Mesothelial cell of epicardium (in vitro differentiated cells): ENCODE measurements at regions not wholly inside any gene's neighbourhood (a gene's known extent, or its start where the extent isn't known, plus 50 kb on each side); places are given as distances from the start of the nearest gene placed in this dataset.

Experiments
- DNase-seq, 2 experiments: peaks; one replicate each; pipeline ENCODE4 v3.0.0; 2021; ENCODE audit warnings: low spot score in 2 of 2; ENCODE audit not compliant: unreplicated experiment in 2 of 2
- H3K27ac Mint-ChIP-seq: 2 replicates; pipeline ENCODE4 v1.8.0; 2021; ENCODE audit warnings: mixed read lengths
- H3K27me3 Mint-ChIP-seq: 2 replicates; pipeline ENCODE4 v1.8.0; 2021; ENCODE audit warnings: low read depth, mixed read lengths
- H3K36me3 Mint-ChIP-seq: 2 replicates; pipeline ENCODE4 v1.8.0; 2021; ENCODE audit warnings: mixed read lengths
- H3K4me1 Mint-ChIP-seq: 2 replicates; pipeline ENCODE4 v1.8.0; 2021; ENCODE audit warnings: mixed read lengths
- H3K4me3 Mint-ChIP-seq: 2 replicates; pipeline ENCODE4 v1.8.0; 2021; ENCODE audit warnings: mild to moderate bottlenecking, moderate library complexity, mixed read lengths
- H3K9me3 Mint-ChIP-seq: 2 replicates; pipeline ENCODE4 v1.8.0; 2021; ENCODE audit warnings: mixed read lengths
- CTCF ChIP-seq: fragments of 200-600 bp; sonication (generic); IDR thresholded peaks from one replicate; pipeline ENCODE4 v1.5.0; 2021; ENCODE audit warnings: antibody characterized with exemption; ENCODE audit not compliant: unreplicated experiment

GRCh38 chr4:180081072-180081471, 2162.1 kb upstream of the TENM3 start:
- TF ChIP-seq CTCF = no peak
- no peaks in the 10 kb centered on the region for H3K36me3 Mint-ChIP-seq
- DNase-seq = no peak
- no peaks in the 10 kb centered on the region for H3K27me3 Mint-ChIP-seq
- no peaks in the 10 kb centered on the region for H3K9me3 Mint-ChIP-seq
- peaks cover 32% of the 10 kb centered on the region for H3K4me1 Mint-ChIP-seq
- H3K27ac Mint-ChIP-seq = peak overlapping the region; percentile 74
- no peak overlapping the region for H3K4me3 Mint-ChIP-seq

DNA sequence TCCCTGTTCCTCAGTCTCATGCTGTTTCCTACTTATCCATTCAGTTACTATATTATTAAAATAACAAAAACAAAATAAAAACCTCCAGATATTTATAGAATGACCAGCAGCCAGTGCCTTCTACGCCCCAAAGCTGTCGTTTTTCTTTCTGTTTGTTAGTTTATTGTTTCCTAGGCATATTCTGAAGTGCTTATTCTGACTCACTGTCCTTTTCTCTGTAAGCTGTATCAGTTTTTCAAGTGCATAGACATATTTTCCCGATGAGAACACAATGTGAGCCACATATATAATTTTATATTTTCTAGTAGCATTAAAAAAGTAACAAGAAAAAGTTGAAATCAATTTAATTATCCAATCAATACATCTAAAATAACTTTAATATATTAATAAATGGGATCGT, 2158.6 kb upstream of the TENM3 start:
- DNase-seq = no peak
- H3K27ac Mint-ChIP-seq = peak overlapping the region; percentile 43
- H3K36me3 Mint-ChIP-seq = no peaks in the 10 kb centered on the region
- peaks cover 43% of the 10 kb centered on the region for H3K4me1 Mint-ChIP-seq
- no peaks in the 10 kb centered on the region for H3K9me3 Mint-ChIP-seq
- no peak overlapping the region for H3K4me3 Mint-ChIP-seq
- H3K27me3 Mint-ChIP-seq = no peaks in the 10 kb centered on the region
- TF ChIP-seq CTCF = no peak

DNA sequence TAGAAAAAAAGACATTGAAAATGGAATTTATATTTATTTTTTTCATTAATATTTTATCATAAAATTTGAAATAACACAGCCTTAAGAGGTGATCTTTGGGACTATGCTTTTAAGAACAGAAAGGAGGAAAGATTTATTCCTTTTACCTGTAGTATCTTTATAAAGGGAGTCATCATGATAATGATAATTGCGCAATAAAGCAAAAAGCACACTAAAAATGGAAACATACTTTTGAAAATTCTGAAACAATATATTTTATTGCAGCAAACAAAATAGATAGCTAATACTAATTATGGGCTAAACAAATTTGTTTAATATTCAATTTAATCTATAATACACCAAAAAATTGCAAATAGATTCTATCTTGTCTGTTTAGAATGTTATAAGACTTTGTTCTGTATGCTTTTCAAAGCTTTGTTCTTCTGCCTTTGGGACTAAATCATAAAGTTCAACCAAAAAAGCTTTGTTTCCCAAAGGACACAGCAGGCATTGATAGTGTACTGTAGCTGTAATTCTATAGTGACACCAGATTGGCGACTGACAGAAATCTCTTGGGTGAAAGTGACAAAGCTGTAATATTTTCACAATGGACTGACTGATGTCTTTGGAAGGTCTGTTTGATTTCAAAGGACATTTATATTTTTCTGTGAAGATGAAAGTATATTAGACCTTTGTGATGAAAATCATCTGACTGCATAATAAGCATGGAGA, 2156.6 kb upstream of the TENM3 start:
- no peak overlapping the region for H3K4me3 Mint-ChIP-seq
- no peaks in the 10 kb centered on the region for H3K36me3 Mint-ChIP-seq
- no peak for DNase-seq
- H3K4me1 Mint-ChIP-seq = peaks cover 29% of the 10 kb centered on the region
- no peaks in the 10 kb centered on the region for H3K9me3 Mint-ChIP-seq
- H3K27ac Mint-ChIP-seq = no peak overlapping the region
- no peaks in the 10 kb centered on the region for H3K27me3 Mint-ChIP-seq
- no peak for TF ChIP-seq CTCF

DNA sequence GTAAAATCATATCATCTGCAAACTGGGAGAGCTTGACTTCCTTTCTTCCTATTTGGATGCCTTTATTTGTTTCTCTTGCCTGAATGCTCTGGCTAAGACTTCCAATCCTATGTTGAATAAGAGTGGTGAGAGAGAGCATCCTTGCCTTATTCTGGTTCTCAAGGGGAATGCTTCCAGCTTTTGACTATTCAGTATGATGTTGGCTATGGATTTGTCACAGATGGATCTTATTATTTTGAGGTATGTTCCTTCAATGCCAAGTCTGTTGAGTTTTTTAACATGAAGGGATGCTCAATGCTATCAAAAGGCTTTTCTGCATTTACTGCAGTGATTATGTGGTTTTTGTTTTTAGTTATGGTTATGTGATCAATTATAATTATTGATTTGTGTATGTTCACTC, 2144.6 kb upstream of the TENM3 start:
- TF ChIP-seq CTCF = no peak

GRCh38 chr4:180099957-180100356, 2143.2 kb upstream of the TENM3 start:
- Mint-ChIP-seq H3K36me3 (peaks cover 23% of the 10 kb centered on the region), H3K9me3 (peaks cover 22% of the 10 kb centered on the region), H3K27ac (peak overlapping the region; percentile 32), H3K27me3 (no peaks in the 10 kb centered on the region), H3K4me1 (peaks cover 11% of the 10 kb centered on the region), H3K4me3 (no peak overlapping the region)
- TF ChIP-seq CTCF = no peak
- DNase-seq = no peak

More for the DNA sequence above, 2144.6 kb upstream of the TENM3 start:
- no peak overlapping the region for H3K27ac Mint-ChIP-seq
- H3K4me1 Mint-ChIP-seq = peaks cover 9% of the 10 kb centered on the region
- no peak for DNase-seq
- no peaks in the 10 kb centered on the region for H3K27me3 Mint-ChIP-seq
- peaks cover 23% of the 10 kb centered on the region for H3K36me3 Mint-ChIP-seq
- peaks cover 22% of the 10 kb centered on the region for H3K9me3 Mint-ChIP-seq
- no peak overlapping the region for H3K4me3 Mint-ChIP-seq
